Heart right ventricle (tissue), 16 donors: ENCODE measurements at regions not wholly inside any gene's neighbourhood (a gene's known extent, or its start where the extent isn't known, plus 50 kb on each side); places are given as distances from the start of the nearest gene placed in this dataset.

Experiments used
- ATAC-seq, 8 donors: fragments of 200-7000 bp; cut with Tn5 transposase; one replicate each; pipeline ENCODE4 v1.9.1; 2020; ENCODE audit warnings: mild to moderate bottlenecking in 8 of 8, moderate library complexity in 8 of 8, moderate number of reproducible peaks in 1 of 8
- DNase-seq, 2 donors: peaks; one replicate each; pipeline ENCODE4 v3.0.0-alpha.2; 2020
- H3K27ac ChIP-seq, 10 donors: fragments of 200-600 bp; sonication (generic) in 2 of 10; one replicate each; pipeline versions ENCODE4 v1.5.0 to v1.8.0; 2020 to 2022; ENCODE audit warnings: mild to moderate bottlenecking in 3 of 10
- H3K27me3 ChIP-seq, 7 donors: fragments of 200-600 bp; one replicate each; pipeline ENCODE4 v1.8.0; 2021 to 2022; ENCODE audit warnings: mild to moderate bottlenecking in 2 of 7
- H3K36me3 ChIP-seq, 9 donors: fragments of 200-600 bp; sonication (generic) in 1 of 9; one replicate each; pipeline versions ENCODE4 v1.5.0 to v1.8.0; 2020 to 2022; ENCODE audit warnings: mild to moderate bottlenecking in 2 of 9
- H3K4me1 ChIP-seq, 9 donors: fragments of 200-600 bp; sonication (generic) in 1 of 9; one replicate each; pipeline versions ENCODE4 v1.5.0 to v1.8.0; 2020 to 2022; ENCODE audit warnings: mild to moderate bottlenecking in 4 of 9
- H3K4me3 ChIP-seq, 10 donors: fragments of 200-600 bp; sonication (generic) in 2 of 10; one replicate each; pipeline versions ENCODE4 v1.5.0 to v1.8.0; 2020 to 2022; ENCODE audit warnings: mild to moderate bottlenecking in 7 of 10, moderate library complexity in 2 of 10
- H3K9me3 ChIP-seq, 11 donors: fragments of 200-600 bp in 10 of 11; sonication (generic) in 2 of 11; one replicate each; pipeline versions ENCODE4 v1.5.0 to v1.8.0; 2013 to 2022; ENCODE audit warnings: mild to moderate bottlenecking in 2 of 11, control low read depth in 1 of 11, moderate library complexity in 1 of 11
- WGBS, 2 donors: extraction: QIAGEN DNeasy Blood & Tissue Kit; methylation state at CpG; one replicate each; pipeline ENCODE4 v1.1.7; 2013; ENCODE audit warnings: inconsistent platforms in 1 of 2; 5-methylcytosine and 5-hydroxymethylcytosine counted together
- intact Hi-C, 10 donors: fragments of 100-400 bp; cut with DNase I; formaldehyde crosslinking; loops; one replicate each; pipeline versions ENCODE4 v1.11.1 to v1.14.2; 2022
- TF ChIP-seq, protein P1 (sequence below), 9 donors: fragments of 200-600 bp; sonication (generic) in 2 of 9; IDR thresholded peaks; one replicate each; pipeline versions ENCODE4 v1.5.0 to v1.8.0; 2021 to 2022; ENCODE audit warnings: antibody characterized with exemption in 9 of 9, mild to moderate bottlenecking in 5 of 9, moderate library complexity in 1 of 9
- donor health status: Arrhythmogenic right ventricular cardiomyopathy.
- donor health status: ischemic (EF 13 %, LVEDD 7.1; RV severe dilation, severe dysfunction).
- donor health status: healthy with polysubstance abuse.
- donor health status: DM: no; HTN: yes; CAD: no.
- donor health status: DM: no; HTN: no; CAD: no.
- donor health status: ischemic (EF 25% LVEDD 6.9; RV normal size, moderate dysfunction).
- donor health status: ischemic (EF 25% LVEDD 5.7; RV mildly dilated, moderate dysfunction).
- donor health status: healthy.
- donor health status: DM: yes; HTN: yes; CAD: no.
- donor health status: Ischemic cardiomyopathy.
- donor health status: ischemic (EF 35%, LVEDD 5.7; RV mildly dilated, moderate dysfunction).
- donor health status: nonischemic (EF 11% LVEDD 7.7; RV severe dilation, severe dysfunction).
- donor health status: DM: yes; HTN: yes; CAD: no.
- donor health status: PGD.
- donor health status: ischemic (EF 29% LVEDD 5.4; RV normal size, mild dysfunction).
- donor health status: nonischemic (EF 23%, LVEDD 6.1; RV moderate dilation, normal function).

DNA sequence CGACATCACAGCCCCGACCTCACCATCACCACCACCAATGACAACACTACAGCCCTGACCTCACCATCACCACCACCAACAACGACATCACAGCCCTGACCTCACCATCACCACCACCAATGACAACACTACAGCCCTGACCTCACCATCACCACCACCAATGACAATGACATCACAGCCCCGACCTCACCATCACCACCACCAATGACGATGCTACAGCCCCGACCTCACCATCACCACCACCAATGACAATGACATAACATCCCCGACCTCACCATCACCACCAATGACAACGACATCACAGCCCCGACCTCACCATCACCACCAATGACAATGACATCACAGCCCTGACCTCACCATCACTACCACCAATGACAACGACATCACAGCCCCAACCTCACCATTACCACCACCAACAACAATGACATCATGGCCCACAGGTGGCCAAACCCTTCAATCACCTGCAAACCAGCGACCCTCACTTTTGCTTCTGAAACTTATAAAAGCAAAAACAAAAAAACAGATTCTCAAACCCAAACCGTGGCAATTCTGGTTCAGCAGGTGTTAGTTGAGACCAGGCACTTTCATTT lies 70.7 kb upstream of the TMEM18 start:
- TF ChIP-seq, protein P1, sequence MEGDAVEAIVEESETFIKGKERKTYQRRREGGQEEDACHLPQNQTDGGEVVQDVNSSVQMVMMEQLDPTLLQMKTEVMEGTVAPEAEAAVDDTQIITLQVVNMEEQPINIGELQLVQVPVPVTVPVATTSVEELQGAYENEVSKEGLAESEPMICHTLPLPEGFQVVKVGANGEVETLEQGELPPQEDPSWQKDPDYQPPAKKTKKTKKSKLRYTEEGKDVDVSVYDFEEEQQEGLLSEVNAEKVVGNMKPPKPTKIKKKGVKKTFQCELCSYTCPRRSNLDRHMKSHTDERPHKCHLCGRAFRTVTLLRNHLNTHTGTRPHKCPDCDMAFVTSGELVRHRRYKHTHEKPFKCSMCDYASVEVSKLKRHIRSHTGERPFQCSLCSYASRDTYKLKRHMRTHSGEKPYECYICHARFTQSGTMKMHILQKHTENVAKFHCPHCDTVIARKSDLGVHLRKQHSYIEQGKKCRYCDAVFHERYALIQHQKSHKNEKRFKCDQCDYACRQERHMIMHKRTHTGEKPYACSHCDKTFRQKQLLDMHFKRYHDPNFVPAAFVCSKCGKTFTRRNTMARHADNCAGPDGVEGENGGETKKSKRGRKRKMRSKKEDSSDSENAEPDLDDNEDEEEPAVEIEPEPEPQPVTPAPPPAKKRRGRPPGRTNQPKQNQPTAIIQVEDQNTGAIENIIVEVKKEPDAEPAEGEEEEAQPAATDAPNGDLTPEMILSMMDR (IDR thresholded peaks at IDR 0.05), result no peak
- no peak overlapping the region for H3K4me3 ChIP-seq
- H3K27me3 ChIP-seq, result peaks cover 0 to 35% (median 3%) of the 10 kb centered on the region in 7 donors
- H3K27ac ChIP-seq, result no peak overlapping the region
- no peaks in the 10 kb centered on the region for H3K36me3 ChIP-seq
- H3K4me1 ChIP-seq, result no peaks in the 10 kb centered on the region
- peaks cover 0 to 9% (median 0%) of the 10 kb centered on the region in 11 donors for H3K9me3 ChIP-seq
- ATAC-seq (no peak), DNase-seq (no peak)
- intact Hi-C loops, result no loop called here
- WGBS, 2 donors, result 90 to 93% methylated on average over 12 of the region's 12 CpGs

DNA sequence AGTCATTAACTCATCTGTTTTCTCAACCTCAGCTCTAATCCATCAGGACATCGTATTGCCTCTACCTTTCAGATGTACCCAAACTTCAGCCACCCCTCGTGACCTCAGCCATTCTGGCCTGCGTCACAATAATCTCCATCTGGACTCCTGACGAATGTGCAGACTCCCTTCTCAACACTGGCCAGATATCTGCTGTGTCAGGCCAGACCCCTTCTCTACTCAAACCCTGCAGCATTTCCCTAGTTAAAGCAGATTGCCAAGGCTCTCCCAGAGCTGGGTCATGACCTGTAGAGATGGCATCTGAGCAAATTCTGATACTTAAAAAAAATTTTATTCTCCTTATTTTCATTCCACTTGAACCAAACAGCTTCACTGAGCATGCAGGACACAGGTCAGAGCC lies 69.5 kb upstream of the TMEM18 start:
- 43 to 47% methylated on average over 4 of the region's 4 CpGs for WGBS, 2 donors
- ATAC-seq (no peak), DNase-seq (no peak)
- TF ChIP-seq, protein P1 (IDR thresholded peaks at IDR 0.05), result no peak
- Histone ChIP-seq H3K27ac (no peak overlapping the region), H3K36me3 (no peaks in the 10 kb centered on the region), H3K9me3 (peaks cover 0 to 9% (median 0%) of the 10 kb centered on the region in 11 donors), H3K27me3 (peaks cover 0 to 37% (median 2%) of the 10 kb centered on the region in 7 donors), H3K4me1 (no peaks in the 10 kb centered on the region), H3K4me3 (no peak overlapping the region)
- intact Hi-C loops, result no loop called here

DNA sequence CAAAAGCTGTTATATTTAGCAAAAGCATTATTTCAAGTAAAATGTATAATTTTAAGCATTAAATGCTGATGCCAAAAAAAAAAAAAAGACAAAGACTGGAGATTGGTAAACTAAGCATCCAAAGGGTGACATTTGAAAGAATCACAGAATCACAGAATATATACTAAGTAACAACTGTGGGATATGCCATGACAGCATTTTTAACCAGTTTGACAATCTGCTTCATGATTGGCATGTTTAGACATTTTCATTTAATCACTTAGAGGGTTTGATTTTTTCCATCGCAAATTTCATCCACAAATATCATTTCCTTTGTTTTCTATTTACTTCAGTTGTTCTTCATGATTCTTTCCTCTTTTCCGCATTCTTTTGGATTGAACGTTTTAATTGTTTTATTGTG lies 66.9 kb upstream of the TMEM18 start:
- TF ChIP-seq, protein P1 (IDR thresholded peaks at IDR 0.05), result no peak
- ATAC-seq (no peak), DNase-seq (no peak)
- Histone ChIP-seq H3K36me3 (no peaks in the 10 kb centered on the region), H3K4me1 (peaks cover 0 to 16% (median 13%) of the 10 kb centered on the region in 9 donors), H3K4me3 (no peak overlapping the region), H3K27me3 (peaks cover 0 to 30% (median 0%) of the 10 kb centered on the region in 7 donors), H3K9me3 (peaks cover 0 to 9% (median 0%) of the 10 kb centered on the region in 11 donors), H3K27ac (no peak overlapping the region)
- WGBS, 2 donors, result 88 to 93% methylated on average over 3 of the region's 3 CpGs
- intact Hi-C loops, result no loop called here

DNA sequence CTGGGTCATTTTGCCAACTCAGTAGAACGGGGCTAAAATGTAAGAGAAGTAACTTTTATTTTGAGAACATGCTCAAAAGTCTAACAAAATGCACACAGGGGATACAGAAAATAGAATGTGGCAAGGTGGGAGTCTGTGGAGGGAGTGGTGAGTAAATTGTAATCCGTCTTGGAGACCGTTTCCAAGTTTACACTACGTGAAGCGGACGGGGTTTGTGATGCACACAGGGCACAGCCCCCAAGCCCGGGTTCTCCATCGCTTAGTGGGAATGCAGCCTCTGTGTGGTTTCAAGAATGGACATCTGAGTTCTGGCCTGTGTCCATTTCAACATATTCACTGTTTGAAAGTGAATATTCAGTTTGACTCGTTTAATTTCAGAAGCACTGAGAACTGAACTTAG lies 65.0 kb upstream of the TMEM18 start:
- intact Hi-C loops, result no loop called here
- no peak for DNase-seq
- TF ChIP-seq, protein P1 (IDR thresholded peaks at IDR 0.05), result no peak
- Histone ChIP-seq H3K27me3 (peaks cover 0 to 47% (median 0%) of the 10 kb centered on the region in 7 donors), H3K4me1 (peaks cover 0 to 16% (median 13%) of the 10 kb centered on the region in 9 donors), H3K36me3 (no peaks in the 10 kb centered on the region), H3K27ac (no peak overlapping the region), H3K9me3 (peaks cover 0 to 9% (median 0%) of the 10 kb centered on the region in 11 donors), H3K4me3 (no peak overlapping the region)
- WGBS, 2 donors, result 85% methylated on average over 9 of the region's 9 CpGs
- no peak for ATAC-seq
